ENCODE measurements at regions not wholly inside any gene's neighbourhood (a gene's known extent, or its start where the extent isn't known, plus 50 kb on each side); places are given as distances from the start of the nearest gene placed in this dataset.

GRCh38 chr2:221767106-221768012 lies 195.3 kb upstream of the EPHA4 start:
- Mint-ChIP-seq H3K9me3 (ENCODE audit: unreplicated experiment) (no peaks in the 10 kb centered on the region), H3K4me3 (ENCODE audit: unreplicated experiment) (no peak overlapping the region), H3K27me3 (ENCODE audit: unreplicated experiment) (no peaks in the 10 kb centered on the region), H3K36me3 (ENCODE audit: low read depth, unreplicated experiment) (no peaks in the 10 kb centered on the region), H3K27ac (ENCODE audit: unreplicated experiment) (no peak overlapping the region), H3K4me1 (ENCODE audit: unreplicated experiment) (peaks cover 7% of the 10 kb centered on the region)
- DNase-seq (ENCODE audit: low spot score): no peak
- no peak for TF ChIP-seq CTCF (IDR thresholded peaks at IDR 0.05; ENCODE audit: unreplicated experiment)

GRCh38 chr2:221762496-221762895 lies 190.4 kb upstream of the EPHA4 start:
- Mint-ChIP-seq H3K4me3 (ENCODE audit: unreplicated experiment) (no peak overlapping the region), H3K36me3 (ENCODE audit: low read depth, unreplicated experiment) (no peaks in the 10 kb centered on the region), H3K27me3 (ENCODE audit: unreplicated experiment) (no peaks in the 10 kb centered on the region), H3K9me3 (ENCODE audit: unreplicated experiment) (no peaks in the 10 kb centered on the region), H3K4me1 (ENCODE audit: unreplicated experiment) (peaks cover 7% of the 10 kb centered on the region), H3K27ac (ENCODE audit: unreplicated experiment) (no peak overlapping the region)
- no peak for TF ChIP-seq CTCF (IDR thresholded peaks at IDR 0.05; ENCODE audit: unreplicated experiment)
- DNase-seq (ENCODE audit: low spot score): no peak

- Mint-ChIP-seq H3K27ac (ENCODE audit: unreplicated experiment) (no peak overlapping the region), H3K27me3 (ENCODE audit: unreplicated experiment) (peaks cover 1% of the 10 kb centered on the region), H3K9me3 (ENCODE audit: unreplicated experiment) (no peaks in the 10 kb centered on the region), H3K4me1 (ENCODE audit: unreplicated experiment) (peaks cover 5% of the 10 kb centered on the region), H3K4me3 (ENCODE audit: unreplicated experiment) (no peak overlapping the region), H3K36me3 (ENCODE audit: low read depth, unreplicated experiment) (no peaks in the 10 kb centered on the region)
- no peak for TF ChIP-seq CTCF (IDR thresholded peaks at IDR 0.05; ENCODE audit: unreplicated experiment)
- no peak for DNase-seq (ENCODE audit: low spot score)
Observed at GRCh38 chr2:221761260-221761659, 189.2 kb upstream of the EPHA4 start.

- Mint-ChIP-seq H3K36me3 (ENCODE audit: low read depth, unreplicated experiment) (no peaks in the 10 kb centered on the region), H3K4me3 (ENCODE audit: unreplicated experiment) (no peak overlapping the region), H3K9me3 (ENCODE audit: unreplicated experiment) (no peaks in the 10 kb centered on the region), H3K4me1 (ENCODE audit: unreplicated experiment) (peaks cover 5% of the 10 kb centered on the region), H3K27ac (ENCODE audit: unreplicated experiment) (no peak overlapping the region), H3K27me3 (ENCODE audit: unreplicated experiment) (peaks cover 1% of the 10 kb centered on the region)
- DNase-seq (ENCODE audit: low spot score): no peak
- no peak for TF ChIP-seq CTCF (IDR thresholded peaks at IDR 0.05; ENCODE audit: unreplicated experiment)
Observed at GRCh38 chr2:221758076-221758475, 186.0 kb upstream of the EPHA4 start.

- no peak for TF ChIP-seq CTCF (IDR thresholded peaks at IDR 0.05; ENCODE audit: unreplicated experiment)
- Mint-ChIP-seq H3K27ac (ENCODE audit: unreplicated experiment) (no peak overlapping the region), H3K27me3 (ENCODE audit: unreplicated experiment) (peaks cover 2% of the 10 kb centered on the region), H3K36me3 (ENCODE audit: low read depth, unreplicated experiment) (no peaks in the 10 kb centered on the region), H3K9me3 (ENCODE audit: unreplicated experiment) (no peaks in the 10 kb centered on the region), H3K4me1 (ENCODE audit: unreplicated experiment) (peaks cover 4% of the 10 kb centered on the region), H3K4me3 (ENCODE audit: unreplicated experiment) (no peak overlapping the region)
- no peak for DNase-seq (ENCODE audit: low spot score)
Observed at GRCh38 chr2:221753401-221753800, 181.3 kb upstream of the EPHA4 start.
